Nephron (organoid): ENCODE measurements at regions not wholly inside any gene's neighbourhood (a gene's known extent, or its start where the extent isn't known, plus 50 kb on each side); places are given as distances from the start of the nearest gene placed in this dataset.

Source experiments
- H3K27ac Mint-ChIP-seq, 3 experiments: 2 replicates each; pipeline ENCODE4 v1.8.0; 2020; ENCODE audit warnings: mixed read lengths in 3 of 3, mild to moderate bottlenecking in 2 of 3, moderate library complexity in 1 of 3
- H3K27me3 Mint-ChIP-seq: 2 replicates; pipeline ENCODE4 v1.8.0; 2021; ENCODE audit warnings: low read depth, mild to moderate bottlenecking, moderate library complexity, mixed read lengths
- H3K36me3 Mint-ChIP-seq: 2 replicates; pipeline ENCODE4 v1.8.0; 2020; ENCODE audit warnings: low read depth, mixed read lengths
- H3K4me1 Mint-ChIP-seq: 2 replicates; pipeline ENCODE4 v1.8.0; 2020; ENCODE audit warnings: mixed read lengths
- H3K4me3 Mint-ChIP-seq, 3 experiments: 2 replicates each; pipeline ENCODE4 v1.8.0; 2020; ENCODE audit warnings: mild to moderate bottlenecking in 3 of 3, mixed read lengths in 3 of 3, moderate library complexity in 2 of 3
- H3K9me3 Mint-ChIP-seq: 2 replicates; pipeline ENCODE4 v1.8.0; 2020; ENCODE audit warnings: mixed read lengths
- TF ChIP-seq, protein P1 (sequence below), 3 experiments: fragments of 200-600 bp; sonication (generic); IDR thresholded peaks; one replicate each; pipeline ENCODE4 v1.5.0; 2021; ENCODE audit warnings: antibody characterized with exemption in 3 of 3; ENCODE audit not compliant: unreplicated experiment in 3 of 3

GRCh38 chr15:94081829-94082228, 149.5 kb upstream of the MCTP2 start:
- Mint-ChIP-seq H3K4me3 (no peak overlapping the region), H3K27ac (peak overlapping the region in 2 of 3 experiments; percentile 75 to 91), H3K27me3 (no peaks in the 10 kb centered on the region), H3K4me1 (peaks cover 32% of the 10 kb centered on the region), H3K9me3 (peaks cover 2% of the 10 kb centered on the region), H3K36me3 (no peaks in the 10 kb centered on the region)
- TF ChIP-seq, protein P1, sequence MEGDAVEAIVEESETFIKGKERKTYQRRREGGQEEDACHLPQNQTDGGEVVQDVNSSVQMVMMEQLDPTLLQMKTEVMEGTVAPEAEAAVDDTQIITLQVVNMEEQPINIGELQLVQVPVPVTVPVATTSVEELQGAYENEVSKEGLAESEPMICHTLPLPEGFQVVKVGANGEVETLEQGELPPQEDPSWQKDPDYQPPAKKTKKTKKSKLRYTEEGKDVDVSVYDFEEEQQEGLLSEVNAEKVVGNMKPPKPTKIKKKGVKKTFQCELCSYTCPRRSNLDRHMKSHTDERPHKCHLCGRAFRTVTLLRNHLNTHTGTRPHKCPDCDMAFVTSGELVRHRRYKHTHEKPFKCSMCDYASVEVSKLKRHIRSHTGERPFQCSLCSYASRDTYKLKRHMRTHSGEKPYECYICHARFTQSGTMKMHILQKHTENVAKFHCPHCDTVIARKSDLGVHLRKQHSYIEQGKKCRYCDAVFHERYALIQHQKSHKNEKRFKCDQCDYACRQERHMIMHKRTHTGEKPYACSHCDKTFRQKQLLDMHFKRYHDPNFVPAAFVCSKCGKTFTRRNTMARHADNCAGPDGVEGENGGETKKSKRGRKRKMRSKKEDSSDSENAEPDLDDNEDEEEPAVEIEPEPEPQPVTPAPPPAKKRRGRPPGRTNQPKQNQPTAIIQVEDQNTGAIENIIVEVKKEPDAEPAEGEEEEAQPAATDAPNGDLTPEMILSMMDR (IDR thresholded peaks at IDR 0.05; ENCODE audit: unreplicated experiment in 3 of 3): no peak

GRCh38 chr15:94080989-94081605, 150.3 kb upstream of the MCTP2 start:
- H3K9me3 Mint-ChIP-seq: peaks cover 2% of the 10 kb centered on the region
- H3K27me3 Mint-ChIP-seq: no peaks in the 10 kb centered on the region
- H3K27ac Mint-ChIP-seq: peak overlapping the region in 1 of 3 experiments; percentile 75
- peaks cover 30% of the 10 kb centered on the region for H3K4me1 Mint-ChIP-seq
- no peaks in the 10 kb centered on the region for H3K36me3 Mint-ChIP-seq
- no peak overlapping the region for H3K4me3 Mint-ChIP-seq
- TF ChIP-seq, protein P1 (IDR thresholded peaks at IDR 0.05; ENCODE audit: unreplicated experiment in 3 of 3): no peak

GRCh38 chr15:94080416-94080815, 150.9 kb upstream of the MCTP2 start:
- Mint-ChIP-seq H3K27ac (no peak overlapping the region), H3K4me1 (peaks cover 32% of the 10 kb centered on the region), H3K27me3 (no peaks in the 10 kb centered on the region), H3K9me3 (peaks cover 2% of the 10 kb centered on the region), H3K36me3 (no peaks in the 10 kb centered on the region), H3K4me3 (no peak overlapping the region)
- TF ChIP-seq, protein P1 (IDR thresholded peaks at IDR 0.05; ENCODE audit: unreplicated experiment in 3 of 3): no peak

- Mint-ChIP-seq H3K27me3 (no peaks in the 10 kb centered on the region), H3K4me1 (peaks cover 36% of the 10 kb centered on the region), H3K27ac (peak overlapping the region in 1 of 3 experiments; percentile 21), H3K9me3 (peaks cover 2% of the 10 kb centered on the region), H3K36me3 (no peaks in the 10 kb centered on the region), H3K4me3 (no peak overlapping the region)
- TF ChIP-seq, protein P1 (IDR thresholded peaks at IDR 0.05; ENCODE audit: unreplicated experiment in 3 of 3): no peak
These were observed 151.4 kb upstream of the MCTP2 start for GRCh38 chr15:94079968-94080367.

- Mint-ChIP-seq H3K4me1 (peaks cover 39% of the 10 kb centered on the region), H3K4me3 (no peak overlapping the region), H3K27me3 (no peaks in the 10 kb centered on the region), H3K27ac (peak overlapping the region in 1 of 3 experiments; percentile 16), H3K36me3 (no peaks in the 10 kb centered on the region), H3K9me3 (peaks cover 2% of the 10 kb centered on the region)
- TF ChIP-seq, protein P1 (IDR thresholded peaks at IDR 0.05; ENCODE audit: unreplicated experiment in 3 of 3): no peak
These were observed 151.9 kb upstream of the MCTP2 start for GRCh38 chr15:94079459-94079858.

DNA sequence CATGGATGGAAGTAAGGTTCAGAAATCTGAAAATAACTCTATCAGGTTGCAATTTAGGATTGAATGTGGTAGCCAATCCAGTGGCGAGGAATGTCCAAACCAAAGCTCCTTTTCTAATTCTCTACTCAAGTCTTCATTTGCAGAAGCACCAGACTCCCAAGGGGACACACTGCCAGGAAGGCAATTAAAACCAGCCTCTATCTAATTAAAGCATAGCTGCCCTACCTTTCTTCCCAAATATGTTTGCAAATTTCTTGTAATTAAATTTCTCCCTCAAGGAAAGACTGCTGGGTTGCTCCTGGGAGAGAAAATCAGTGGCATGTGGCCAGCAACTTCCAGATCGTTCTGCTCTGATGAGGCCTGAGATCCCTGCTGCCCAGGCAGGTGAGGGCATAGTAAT, 153.4 kb upstream of the MCTP2 start:
- Mint-ChIP-seq H3K27ac (no peak overlapping the region), H3K9me3 (peaks cover under 1% of the 10 kb centered on the region), H3K27me3 (no peaks in the 10 kb centered on the region), H3K4me3 (no peak overlapping the region), H3K36me3 (no peaks in the 10 kb centered on the region), H3K4me1 (peaks cover 26% of the 10 kb centered on the region)
- TF ChIP-seq, protein P1 (IDR thresholded peaks at IDR 0.05; ENCODE audit: unreplicated experiment in 3 of 3): no peak
